ENCODE measurements at regions not wholly inside any gene's neighbourhood (a gene's known extent, or its start where the extent isn't known, plus 50 kb on each side); places are given as distances from the start of the nearest gene placed in this dataset.

DNA sequence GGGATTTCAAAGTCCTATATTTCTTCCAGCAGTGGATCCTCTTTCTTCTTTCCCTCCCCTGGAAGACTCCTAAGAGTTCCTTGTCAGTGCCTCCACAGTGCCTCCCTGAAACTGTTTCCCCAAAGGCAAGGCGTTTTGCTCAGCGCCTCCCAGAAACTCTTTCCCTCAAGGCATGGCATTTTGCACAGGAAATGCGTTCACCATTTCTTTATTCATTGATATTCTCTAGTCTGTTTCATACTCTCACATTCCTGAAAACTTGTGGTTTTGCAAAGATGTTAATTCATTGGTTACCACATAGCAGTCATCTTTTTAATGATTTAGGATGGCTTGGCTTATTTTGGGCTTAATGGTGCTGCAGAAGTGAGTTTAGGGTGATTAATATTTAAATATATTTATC lies 177.3 kb upstream of the SLC10A2 start:
- Histone ChIP-seq H3K36me3 (no peaks in the 10 kb centered on the region), H3K27me3 (no peaks in the 10 kb centered on the region), H3K4me3 (no peak overlapping the region), H3K4me1 (no peaks in the 10 kb centered on the region), H3K27ac (no peak overlapping the region), H3K9me3 (no peaks in the 10 kb centered on the region)
- TF ChIP-seq, protein P1, sequence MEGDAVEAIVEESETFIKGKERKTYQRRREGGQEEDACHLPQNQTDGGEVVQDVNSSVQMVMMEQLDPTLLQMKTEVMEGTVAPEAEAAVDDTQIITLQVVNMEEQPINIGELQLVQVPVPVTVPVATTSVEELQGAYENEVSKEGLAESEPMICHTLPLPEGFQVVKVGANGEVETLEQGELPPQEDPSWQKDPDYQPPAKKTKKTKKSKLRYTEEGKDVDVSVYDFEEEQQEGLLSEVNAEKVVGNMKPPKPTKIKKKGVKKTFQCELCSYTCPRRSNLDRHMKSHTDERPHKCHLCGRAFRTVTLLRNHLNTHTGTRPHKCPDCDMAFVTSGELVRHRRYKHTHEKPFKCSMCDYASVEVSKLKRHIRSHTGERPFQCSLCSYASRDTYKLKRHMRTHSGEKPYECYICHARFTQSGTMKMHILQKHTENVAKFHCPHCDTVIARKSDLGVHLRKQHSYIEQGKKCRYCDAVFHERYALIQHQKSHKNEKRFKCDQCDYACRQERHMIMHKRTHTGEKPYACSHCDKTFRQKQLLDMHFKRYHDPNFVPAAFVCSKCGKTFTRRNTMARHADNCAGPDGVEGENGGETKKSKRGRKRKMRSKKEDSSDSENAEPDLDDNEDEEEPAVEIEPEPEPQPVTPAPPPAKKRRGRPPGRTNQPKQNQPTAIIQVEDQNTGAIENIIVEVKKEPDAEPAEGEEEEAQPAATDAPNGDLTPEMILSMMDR (IDR thresholded peaks at IDR 0.05): no peak
- no peak for DNase-seq (ENCODE audit: low spot score)

GRCh38 chr13:103238441-103238840 lies 172.2 kb upstream of the SLC10A2 start:
- TF ChIP-seq, protein P1 (IDR thresholded peaks at IDR 0.05): no peak
- no peaks in the 10 kb centered on the region for H3K27me3 ChIP-seq
- no peaks in the 10 kb centered on the region for H3K4me1 ChIP-seq
- no peak for DNase-seq (ENCODE audit: low spot score)
- no peaks in the 10 kb centered on the region for H3K36me3 ChIP-seq
- H3K4me3 ChIP-seq: no peak overlapping the region
- no peaks in the 10 kb centered on the region for H3K9me3 ChIP-seq
- H3K27ac ChIP-seq: no peak overlapping the region

GRCh38 chr13:103236213-103236612 lies 170.0 kb upstream of the SLC10A2 start:
- no peak for DNase-seq (ENCODE audit: low spot score)
- Histone ChIP-seq H3K4me3 (no peak overlapping the region), H3K36me3 (no peaks in the 10 kb centered on the region), H3K9me3 (no peaks in the 10 kb centered on the region), H3K27ac (no peak overlapping the region), H3K27me3 (no peaks in the 10 kb centered on the region), H3K4me1 (no peaks in the 10 kb centered on the region)
- TF ChIP-seq, protein P1 (IDR thresholded peaks at IDR 0.05): no peak

DNA sequence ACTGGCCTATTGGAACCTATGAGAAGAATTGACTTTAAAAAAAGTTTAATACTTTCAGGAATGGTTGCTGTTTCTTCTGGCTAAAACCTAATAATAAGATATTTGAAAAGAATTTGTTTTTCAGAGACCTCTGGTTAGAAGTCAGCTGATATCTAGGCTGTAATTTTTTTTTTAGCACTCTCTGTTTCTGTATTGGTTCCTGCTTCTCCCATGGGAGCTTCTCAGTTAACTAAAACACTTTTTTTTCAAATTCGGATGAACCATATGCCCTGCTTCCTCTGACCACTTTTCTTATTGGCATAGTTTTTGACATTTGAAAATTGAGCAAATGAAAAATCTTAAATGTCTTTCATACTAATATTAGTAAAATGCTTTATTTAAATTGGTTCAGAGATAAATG lies 163.5 kb upstream of the SLC10A2 start:
- no peaks in the 10 kb centered on the region for H3K36me3 ChIP-seq

DNA sequence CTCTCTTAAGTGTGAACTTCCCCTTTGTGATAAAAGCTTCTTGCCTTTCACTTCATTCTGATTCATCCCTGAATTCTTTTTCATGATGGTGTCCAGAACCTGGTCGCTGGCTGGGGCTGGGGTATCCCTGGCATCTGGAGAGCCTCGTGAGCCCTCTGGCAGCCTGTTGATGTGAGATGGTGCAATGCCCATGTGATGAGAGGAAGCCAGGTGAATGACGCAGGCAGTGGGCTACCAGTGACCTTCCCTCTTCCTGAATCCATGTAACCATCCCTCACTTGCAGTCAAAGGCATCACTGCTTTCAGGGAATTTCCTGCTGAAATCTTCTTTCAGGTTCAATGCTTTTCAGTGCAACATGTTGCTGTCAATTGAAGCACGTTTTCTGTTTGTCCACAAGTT lies 158.6 kb upstream of the SLC10A2 start:
- no peak for DNase-seq (ENCODE audit: low spot score)
- no peaks in the 10 kb centered on the region for H3K4me1 ChIP-seq

More for the DNA sequence above, 163.5 kb upstream of the SLC10A2 start:
- H3K9me3 ChIP-seq: no peaks in the 10 kb centered on the region
- H3K27me3 ChIP-seq: no peaks in the 10 kb centered on the region
- TF ChIP-seq, protein P1 (IDR thresholded peaks at IDR 0.05): no peak
- no peak overlapping the region for H3K4me3 ChIP-seq
- H3K4me1 ChIP-seq: no peaks in the 10 kb centered on the region
- no peak overlapping the region for H3K27ac ChIP-seq
- DNase-seq (ENCODE audit: low spot score): no peak

GRCh38 chr13:103222683-103223082 lies 156.5 kb upstream of the SLC10A2 start:
- H3K36me3 ChIP-seq: no peaks in the 10 kb centered on the region
- no peaks in the 10 kb centered on the region for H3K9me3 ChIP-seq
- no peak for DNase-seq (ENCODE audit: low spot score)
- TF ChIP-seq, protein P1 (IDR thresholded peaks at IDR 0.05): no peak
- no peak overlapping the region for H3K4me3 ChIP-seq
- H3K27me3 ChIP-seq: no peaks in the 10 kb centered on the region
- H3K4me1 ChIP-seq: no peaks in the 10 kb centered on the region
- H3K27ac ChIP-seq: no peak overlapping the region

More for the DNA sequence above, 158.6 kb upstream of the SLC10A2 start:
- no peaks in the 10 kb centered on the region for H3K9me3 ChIP-seq
- no peak overlapping the region for H3K4me3 ChIP-seq
- no peaks in the 10 kb centered on the region for H3K27me3 ChIP-seq
- TF ChIP-seq, protein P1 (IDR thresholded peaks at IDR 0.05): no peak
- no peak overlapping the region for H3K27ac ChIP-seq
- H3K36me3 ChIP-seq: no peaks in the 10 kb centered on the region

All from right atrium auricular region (tissue), 2 donors.